Mesendoderm (in vitro differentiated cells): ENCODE measurements at regions not wholly inside any gene's neighbourhood (a gene's known extent, or its start where the extent isn't known, plus 50 kb on each side); places are given as distances from the start of the nearest gene placed in this dataset.

Experiments used
- DNase-seq: peaks from one replicate; pipeline ENCODE4 v3.0.0; 2013
- H2AK5ac ChIP-seq: 2 replicates; pipeline ENCODE4 v1.6.1; 2013; ENCODE audit warnings: low read length, inconsistent platforms
- H2BK120ac ChIP-seq: 2 replicates; pipeline ENCODE4 v1.6.1; 2013; ENCODE audit warnings: low read depth, mild to moderate bottlenecking, low read length, moderate library complexity, mixed read lengths
- H2BK15ac ChIP-seq: replicated peaks from 2 replicates; pipeline ENCODE4 v1.6.1; 2013; ENCODE audit warnings: low read depth, mild to moderate bottlenecking, moderate library complexity
- H2BK5ac ChIP-seq: 2 replicates; pipeline ENCODE4 v1.6.1; 2013; ENCODE audit warnings: low read length, inconsistent platforms
- H3K18ac ChIP-seq: 2 replicates; pipeline ENCODE4 v1.6.1; 2013; ENCODE audit warnings: mild to moderate bottlenecking, low read length, mixed read lengths
- H3K23ac ChIP-seq: one replicate; pipeline ENCODE4 v1.6.1; 2013; ENCODE audit warnings: low read length
- H3K27ac ChIP-seq: 2 replicates; pipeline ENCODE4 v1.5.1; 2013; ENCODE audit warnings: low read depth, mild to moderate bottlenecking, inconsistent platforms, low read length, moderate library complexity
- H3K27me3 ChIP-seq: 2 replicates; pipeline ENCODE4 v1.6.1; 2013; ENCODE audit warnings: low read length, control low read depth, mild to moderate bottlenecking, inconsistent platforms; ENCODE audit not compliant: insufficient read depth, poor library complexity
- H3K36me3 ChIP-seq: 2 replicates; pipeline ENCODE4 v1.6.1; 2013; ENCODE audit warnings: low read length, inconsistent platforms; ENCODE audit not compliant: control insufficient read depth, insufficient read depth
- H3K4ac ChIP-seq: one replicate; pipeline ENCODE4 v1.6.1; 2013; ENCODE audit warnings: low read depth, mild to moderate bottlenecking, low read length, moderate library complexity
- H3K4me1 ChIP-seq: 2 replicates; pipeline ENCODE4 v1.6.1; 2013; ENCODE audit warnings: low read depth, low read length, inconsistent platforms; ENCODE audit not compliant: control insufficient read depth
- H3K4me2 ChIP-seq: 2 replicates; pipeline ENCODE4 v1.6.1; 2013; ENCODE audit warnings: low read length
- H3K4me3 ChIP-seq: 2 replicates; pipeline ENCODE4 v1.5.1; 2013; ENCODE audit warnings: mild to moderate bottlenecking, low read length
- H3K56ac ChIP-seq: one replicate; pipeline ENCODE4 v1.6.1; 2013; ENCODE audit warnings: low read length
- H3K79me1 ChIP-seq: 2 replicates; pipeline ENCODE4 v1.6.1; 2013; ENCODE audit warnings: low read length, inconsistent platforms
- H3K79me2 ChIP-seq: 2 replicates; pipeline ENCODE4 v1.6.1; 2013; ENCODE audit warnings: mild to moderate bottlenecking, low read length; ENCODE audit not compliant: control insufficient read depth, insufficient read depth
- H3K9ac ChIP-seq: 2 replicates; pipeline ENCODE4 v1.6.1; 2013; ENCODE audit warnings: low read length, inconsistent platforms
- H4K5ac ChIP-seq: one replicate; pipeline ENCODE4 v1.6.1; 2013; ENCODE audit warnings: low read length
- H4K8ac ChIP-seq: one replicate; pipeline ENCODE4 v1.6.1; 2013; ENCODE audit warnings: low read depth, mild to moderate bottlenecking, control low read depth, low read length, moderate library complexity
- WGBS: extraction: QIAGEN DNeasy Blood & Tissue Kit; methylation state at CpG from one replicate; pipeline ENCODE4 v1.1.7; 2013; ENCODE audit warnings: low lambda C conversion rate, missing lambda C conversion rate; ENCODE audit not compliant: insufficient coverage; ENCODE audit errors: extremely low coverage; 5-methylcytosine and 5-hydroxymethylcytosine counted together

GRCh38 chr12:115135800-115136211 is 451.8 kb upstream of the TBX3 start:
- Histone ChIP-seq H3K79me1 (no peaks in the 10 kb centered on the region), H4K5ac (no peak overlapping the region), H4K8ac (no peak overlapping the region), H3K4me1 (no peaks in the 10 kb centered on the region), H3K27me3 (no peaks in the 10 kb centered on the region), H2BK120ac (no peak overlapping the region), H3K23ac (no peak overlapping the region), H3K36me3 (no peaks in the 10 kb centered on the region), H3K4ac (no peak overlapping the region), H3K9ac (no peak overlapping the region), H3K18ac (no peak overlapping the region), H3K4me3 (no peak overlapping the region), H3K27ac (no peak overlapping the region), H2BK15ac (no peak overlapping the region), H3K79me2 (no peaks in the 10 kb centered on the region), H3K4me2 (no peak overlapping the region), H2AK5ac (no peak overlapping the region), H2BK5ac (no peak overlapping the region), H3K56ac (no peak overlapping the region)
- WGBS, result no CpG with 5 or more reads among the region's 8 CpGs
- no peak for DNase-seq

- Histone ChIP-seq H3K56ac (no peak overlapping the region), H3K36me3 (no peaks in the 10 kb centered on the region), H3K4ac (no peak overlapping the region), H4K8ac (no peak overlapping the region), H2BK5ac (no peak overlapping the region), H2AK5ac (no peak overlapping the region), H2BK15ac (no peak overlapping the region), H4K5ac (no peak overlapping the region), H3K79me2 (no peaks in the 10 kb centered on the region), H3K23ac (no peak overlapping the region), H3K9ac (no peak overlapping the region), H3K4me3 (no peak overlapping the region), H3K18ac (no peak overlapping the region), H3K27ac (no peak overlapping the region), H3K4me2 (no peak overlapping the region), H2BK120ac (no peak overlapping the region), H3K4me1 (no peaks in the 10 kb centered on the region), H3K27me3 (no peaks in the 10 kb centered on the region), H3K79me1 (no peaks in the 10 kb centered on the region)
- no CpG with 5 or more reads among the region's 1 CpG for WGBS
- no peak for DNase-seq
Measured at GRCh38 chr12:115134298-115134697, 450.3 kb upstream of the TBX3 start.

GRCh38 chr12:115132905-115133304 is 448.9 kb upstream of the TBX3 start:
- Histone ChIP-seq H2AK5ac (no peak overlapping the region), H3K27me3 (no peaks in the 10 kb centered on the region), H3K4me2 (no peak overlapping the region), H4K5ac (no peak overlapping the region), H3K27ac (no peak overlapping the region), H3K4me1 (no peaks in the 10 kb centered on the region), H4K8ac (no peak overlapping the region), H3K79me2 (no peaks in the 10 kb centered on the region), H3K18ac (no peak overlapping the region), H3K56ac (no peak overlapping the region), H3K23ac (no peak overlapping the region), H2BK15ac (peak overlapping the region; percentile 65), H3K36me3 (no peaks in the 10 kb centered on the region), H3K4ac (no peak overlapping the region), H3K79me1 (no peaks in the 10 kb centered on the region), H3K9ac (no peak overlapping the region), H2BK120ac (no peak overlapping the region), H3K4me3 (no peak overlapping the region), H2BK5ac (no peak overlapping the region)
- WGBS, result no CpG with 5 or more reads among the region's 3 CpGs
- DNase-seq, result peak; percentile 27

- Histone ChIP-seq H3K4me2 (no peak overlapping the region), H3K36me3 (no peaks in the 10 kb centered on the region), H4K8ac (no peak overlapping the region), H3K56ac (no peak overlapping the region), H3K79me1 (no peaks in the 10 kb centered on the region), H3K27me3 (no peaks in the 10 kb centered on the region), H3K18ac (no peak overlapping the region), H2BK15ac (no peak overlapping the region), H2AK5ac (no peak overlapping the region), H3K4ac (no peak overlapping the region), H4K5ac (no peak overlapping the region), H3K27ac (no peak overlapping the region), H2BK120ac (no peak overlapping the region), H3K23ac (no peak overlapping the region), H3K9ac (no peak overlapping the region), H3K4me1 (no peaks in the 10 kb centered on the region), H2BK5ac (no peak overlapping the region), H3K4me3 (no peak overlapping the region), H3K79me2 (no peaks in the 10 kb centered on the region)
- DNase-seq, result peak; percentile 70
- no CpG with 5 or more reads among the region's 3 CpGs for WGBS
Measured at GRCh38 chr12:115132145-115132544, 448.2 kb upstream of the TBX3 start.

GRCh38 chr12:115129727-115130126 is 445.8 kb upstream of the TBX3 start:
- WGBS, result no CpG with 5 or more reads among the region's 1 CpG
- Histone ChIP-seq H3K4me1 (no peaks in the 10 kb centered on the region), H3K79me2 (no peaks in the 10 kb centered on the region), H3K4me2 (no peak overlapping the region), H4K5ac (no peak overlapping the region), H3K79me1 (no peaks in the 10 kb centered on the region), H3K27me3 (no peaks in the 10 kb centered on the region), H3K9ac (no peak overlapping the region), H2AK5ac (no peak overlapping the region), H2BK120ac (no peak overlapping the region), H2BK15ac (no peak overlapping the region), H3K23ac (no peak overlapping the region), H3K56ac (no peak overlapping the region), H3K4ac (no peak overlapping the region), H4K8ac (no peak overlapping the region), H3K4me3 (no peak overlapping the region), H3K27ac (no peak overlapping the region), H3K18ac (no peak overlapping the region), H3K36me3 (no peaks in the 10 kb centered on the region), H2BK5ac (no peak overlapping the region)
- no peak for DNase-seq

- Histone ChIP-seq H3K9ac (no peak overlapping the region), H3K4me1 (no peaks in the 10 kb centered on the region), H3K4me2 (no peak overlapping the region), H3K4me3 (no peak overlapping the region), H4K5ac (no peak overlapping the region), H2BK120ac (no peak overlapping the region), H2BK15ac (no peak overlapping the region), H3K36me3 (no peaks in the 10 kb centered on the region), H3K27me3 (no peaks in the 10 kb centered on the region), H3K18ac (no peak overlapping the region), H4K8ac (no peak overlapping the region), H2BK5ac (no peak overlapping the region), H3K23ac (no peak overlapping the region), H3K27ac (no peak overlapping the region), H3K4ac (no peak overlapping the region), H2AK5ac (no peak overlapping the region), H3K79me1 (no peaks in the 10 kb centered on the region), H3K79me2 (no peaks in the 10 kb centered on the region), H3K56ac (no peak overlapping the region)
- no peak for DNase-seq
Measured at GRCh38 chr12:115121053-115121452, 437.1 kb upstream of the TBX3 start.
